ENCODE measurements at regions not wholly inside any gene's neighbourhood (a gene's known extent, or its start where the extent isn't known, plus 50 kb on each side); places are given as distances from the start of the nearest gene placed in this dataset.

GRCh38 chr17:77851921-77852320 is 106.6 kb upstream of the TNRC6C start:
- TF ChIP-seq CTCF (IDR thresholded peaks at IDR 0.05; ENCODE audit: low read depth, low read length) (no peak), EZH2phosphoT487 (IDR thresholded peaks at IDR 0.05; ENCODE audit: low read depth) (no peak)

Data from OCI-LY3 (cell line).